Sigmoid colon (tissue), 6 donors: ENCODE measurements at regions not wholly inside any gene's neighbourhood (a gene's known extent, or its start where the extent isn't known, plus 50 kb on each side); places are given as distances from the start of the nearest gene placed in this dataset.
"Not testable (repeated sequence)": the region's sequence is repeated elsewhere in the genome, so short reads cannot be mapped to it uniquely, and the experiment has no call there.

Experiments
- DNase-seq: peaks from one replicate; pipeline ENCODE4 v3.0.0-alpha.2; 2019
- H3K27ac ChIP-seq, 4 donors: fragments of 200-600 bp; sonication (generic); one replicate each; pipeline ENCODE4 v1.5.1; 2016 to 2019; ENCODE audit warnings: mild to moderate bottlenecking in 1 of 4
- H3K27me3 ChIP-seq, 3 donors: fragments of 200-600 bp; sonication (generic); one replicate each; pipeline ENCODE4 v1.5.1; 2019; ENCODE audit warnings: mild to moderate bottlenecking in 1 of 3
- H3K36me3 ChIP-seq, 4 donors: fragments of 200-600 bp; sonication (generic); one replicate each; pipeline ENCODE4 v1.5.1; 2016 to 2019
- H3K4me1 ChIP-seq, 4 donors: fragments of 200-600 bp; sonication (generic); one replicate each; pipeline ENCODE4 v1.5.1; 2017 to 2019
- H3K4me3 ChIP-seq, 4 donors: fragments of 200-600 bp; sonication (generic); one replicate each; pipeline ENCODE4 v1.5.1; 2017 to 2019; ENCODE audit warnings: mild to moderate bottlenecking in 2 of 4, moderate library complexity in 1 of 4
- H3K9me3 ChIP-seq, 4 donors: fragments of 200-600 bp in 3 of 4; sonication (generic) in 3 of 4; one replicate each; pipeline versions ENCODE4 v1.5.1 to v1.6.1; 2013 to 2019
- CTCF ChIP-seq, 4 experiments: fragments of 450-650 bp in 3 of 4; fragments of 200-600 bp in 1 of 4; IDR thresholded peaks; one replicate each; pipeline ENCODE4 v1.5.1; 2016 to 2019; ENCODE audit warnings: antibody characterized with exemption in 4 of 4, mild to moderate bottlenecking in 3 of 4, moderate library complexity in 2 of 4
- EP300 ChIP-seq, 4 donors: sonication (generic); formaldehyde crosslinking; IDR thresholded peaks; one replicate each; pipeline ENCODE4 v1.6.1; 2017; ENCODE audit warnings: antibody characterized with exemption in 4 of 4
- POLR2A ChIP-seq, 2 donors: fragments of 450-650 bp; IDR thresholded peaks; one replicate each; pipeline ENCODE4 v1.6.1; 2016; ENCODE audit warnings: antibody characterized with exemption in 2 of 2, mild to moderate bottlenecking in 2 of 2, moderate library complexity in 2 of 2
- POLR2AphosphoS5 ChIP-seq, 4 donors: sonication (generic); formaldehyde crosslinking; IDR thresholded peaks; one replicate each; pipeline ENCODE4 v1.6.1; 2017; ENCODE audit warnings: antibody characterized with exemption in 4 of 4
- WGBS, 2 donors: extraction: QIAGEN DNeasy Blood & Tissue Kit; methylation state at CpG; one replicate each; pipeline ENCODE4 v1.1.7; 2013; 5-methylcytosine and 5-hydroxymethylcytosine counted together
- intact Hi-C: fragments of 100-400 bp; cut with DNase I; formaldehyde crosslinking; loops from one replicate; pipeline ENCODE4 v1.15.1; 2023
- donor health status: healthy with polysubstance abuse.
- donor health status: healthy.

- Histone ChIP-seq H3K36me3 (no peaks in the 10 kb centered on the region), H3K27me3 (no peaks in the 10 kb centered on the region), H3K9me3 (no peaks in the 10 kb centered on the region), H3K4me3 (no peak overlapping the region), H3K27ac (no peak overlapping the region), H3K4me1 (no peaks in the 10 kb centered on the region)
- intact Hi-C loops = no loop called here
- no peak for DNase-seq
- no peak for TF ChIP-seq CTCF (IDR thresholded peaks at IDR 0.05)
- no peak for TF ChIP-seq POLR2A (IDR thresholded peaks at IDR 0.05)
- no peak for TF ChIP-seq POLR2AphosphoS5 (IDR thresholded peaks at IDR 0.05)
- no peak for TF ChIP-seq EP300 (IDR thresholded peaks at IDR 0.05)
- WGBS, 2 donors = 83 to 87% methylated on average over 1 of the region's 1 CpG
Observed at GRCh38 chr5:23440703-23441102, 66.7 kb upstream of the PRDM9 start.

- intact Hi-C loops = no loop called here
- Histone ChIP-seq H3K36me3 (no peaks in the 10 kb centered on the region), H3K27ac (no peak overlapping the region), H3K9me3 (no peaks in the 10 kb centered on the region), H3K4me3 (no peak overlapping the region), H3K27me3 (no peaks in the 10 kb centered on the region), H3K4me1 (no peaks in the 10 kb centered on the region)
- no peak for DNase-seq
- TF ChIP-seq POLR2A (IDR thresholded peaks at IDR 0.05) (no peak), EP300 (IDR thresholded peaks at IDR 0.05) (no peak), CTCF (IDR thresholded peaks at IDR 0.05) (no peak), POLR2AphosphoS5 (IDR thresholded peaks at IDR 0.05) (no peak)
Observed at GRCh38 chr5:23437011-23437410, 70.4 kb upstream of the PRDM9 start.

GRCh38 chr5:23433534-23434315 is 73.7 kb upstream of the PRDM9 start:
- no peaks in the 10 kb centered on the region for H3K4me1 ChIP-seq
- intact Hi-C loops = no loop called here
- 87 to 92% methylated on average over 8 of the region's 8 CpGs for WGBS, 2 donors
- H3K27me3 ChIP-seq = no peaks in the 10 kb centered on the region
- no peak overlapping the region for H3K4me3 ChIP-seq
- H3K27ac ChIP-seq = no peak overlapping the region
- no peaks in the 10 kb centered on the region for H3K36me3 ChIP-seq
- no peak for DNase-seq
- TF ChIP-seq CTCF (IDR thresholded peaks at IDR 0.05) (no peak), EP300 (IDR thresholded peaks at IDR 0.05) (no peak), POLR2A (IDR thresholded peaks at IDR 0.05) (no peak), POLR2AphosphoS5 (IDR thresholded peaks at IDR 0.05) (no peak)
- H3K9me3 ChIP-seq = no peaks in the 10 kb centered on the region

GRCh38 chr5:23428705-23429104 is 78.7 kb upstream of the PRDM9 start:
- Histone ChIP-seq H3K27me3 (no peaks in the 10 kb centered on the region), H3K9me3 (no peaks in the 10 kb centered on the region), H3K27ac (no peak overlapping the region), H3K4me1 (no peaks in the 10 kb centered on the region), H3K4me3 (no peak overlapping the region), H3K36me3 (no peaks in the 10 kb centered on the region)
- 51 to 83% methylated on average over 1 of the region's 1 CpG for WGBS, 2 donors
- intact Hi-C loops = no loop called here
- no peak for TF ChIP-seq POLR2AphosphoS5 (IDR thresholded peaks at IDR 0.05)
- no peak for TF ChIP-seq EP300 (IDR thresholded peaks at IDR 0.05)
- TF ChIP-seq POLR2A (IDR thresholded peaks at IDR 0.05) = no peak
- TF ChIP-seq CTCF (IDR thresholded peaks at IDR 0.05) = no peak
- no peak for DNase-seq

- H3K4me3 ChIP-seq, H3K9me3 ChIP-seq: not testable (repeated sequence)
- 61 to 77% methylated on average over 3 of the region's 3 CpGs for WGBS, 2 donors
Observed at GRCh38 chr5:23420214-23420613, 87.2 kb upstream of the PRDM9 start.

More at GRCh38 chr5:23420214-23420613, 87.2 kb upstream of the PRDM9 start:
- H3K4me1 ChIP-seq, DNase-seq, H3K27me3 ChIP-seq, H3K27ac ChIP-seq, H3K36me3 ChIP-seq, intact Hi-C loops: not testable (repeated sequence)
